H1 (cell line): ENCODE measurements at regions not wholly inside any gene's neighbourhood (a gene's known extent, or its start where the extent isn't known, plus 50 kb on each side); places are given as distances from the start of the nearest gene placed in this dataset.

Experiments
- CTCF ChIA-PET: fragments of 300-600 bp; sonication (Branson Sonifier 250); formaldehyde crosslinking; loops from one replicate; lab custom pipeline; 2021; ENCODE audit not compliant: partially characterized antibody; lab: Charles Lee
- POLR2A ChIA-PET: fragments of 300-600 bp; sonication (Branson Sonifier 250); formaldehyde crosslinking; loops from one replicate; lab custom pipeline; 2021; ENCODE audit warnings: inconsistent platforms; ENCODE audit not compliant: partially characterized antibody; lab: Charles Lee
- DNase-seq, 2 experiments: peaks; one replicate each; pipeline versions ENCODE4 v3.0.0 to v3.0.0-alpha.2; 2010 to 2022; ENCODE audit warnings: low spot score in 2 of 2, low read depth in 1 of 2, mixed read lengths in 1 of 2
- FAIRE-seq: peaks from 2 replicates; lab custom pipeline; 2011; peaks lifted over from hg19 to GRCh38; lab: Jason Lieb, UNC
- H2AFZ ChIP-seq: 2 replicates; pipeline ENCODE4 v1.8.1; 2012; ENCODE audit warnings: low read length, inconsistent platforms
- H2AK5ac ChIP-seq: 2 replicates; pipeline ENCODE4 v1.6.1; 2013; ENCODE audit warnings: low read depth, low read length
- H2BK120ac ChIP-seq: replicated peaks from 2 replicates; pipeline ENCODE3; 2013; ENCODE audit warnings: low read depth, low read length, inconsistent platforms
- H2BK12ac ChIP-seq: 2 replicates; pipeline ENCODE4 v1.6.1; 2013; ENCODE audit warnings: low read depth, low read length
- H2BK15ac ChIP-seq: 2 replicates; pipeline ENCODE4 v1.6.1; 2013; ENCODE audit warnings: low read length
- H2BK20ac ChIP-seq: 2 replicates; pipeline ENCODE4 v1.6.1; 2013; ENCODE audit warnings: low read length
- H2BK5ac ChIP-seq: 2 replicates; pipeline ENCODE4 v1.6.1; 2013; ENCODE audit warnings: low read depth, low read length
- H3K14ac ChIP-seq: 2 replicates; pipeline ENCODE4 v1.6.1; 2013; ENCODE audit warnings: inconsistent platforms; ENCODE audit not compliant: insufficient read length
- H3K18ac ChIP-seq: 2 replicates; pipeline ENCODE4 v1.6.1; 2013; ENCODE audit warnings: low read length; ENCODE audit errors: extremely low read depth
- H3K23ac ChIP-seq: 2 replicates; pipeline ENCODE4 v1.6.1; 2013; ENCODE audit warnings: inconsistent platforms; ENCODE audit not compliant: insufficient read length
- H3K23me2 ChIP-seq: 2 replicates; pipeline ENCODE4 v1.6.1; 2013; ENCODE audit warnings: low read depth, low read length
- H3K27ac ChIP-seq: 2 replicates; pipeline ENCODE4 v1.6.1; 2011; ENCODE audit warnings: low read depth, low read length, inconsistent platforms
- H3K27me3 ChIP-seq, 4 experiments: replicated peaks in 1 of 4; 1 replicate in 1 of 4; 2 replicates in 3 of 4; pipeline versions ENCODE4 v1.6.1 to v1.8.1; 2011 to 2013; ENCODE audit warnings: low read length in 3 of 4, mild to moderate bottlenecking in 3 of 4, inconsistent platforms in 2 of 4, mixed read lengths in 2 of 4, moderate library complexity in 1 of 4; ENCODE audit not compliant: control insufficient read depth in 3 of 4, insufficient read depth in 3 of 4; ENCODE audit errors: extremely low read depth in 1 of 4
- H3K36me3 ChIP-seq, 4 experiments: 2 replicates each; pipeline versions ENCODE4 v1.6.1 to v1.8.1; 2011 to 2013; ENCODE audit warnings: mild to moderate bottlenecking in 4 of 4, low read length in 3 of 4, moderate library complexity in 2 of 4, control low read depth in 1 of 4, inconsistent platforms in 1 of 4; ENCODE audit not compliant: insufficient read depth in 4 of 4, control insufficient read depth in 2 of 4
- H3K4ac ChIP-seq: replicated peaks from 2 replicates; pipeline ENCODE3; 2013; ENCODE audit warnings: low read length, low read depth, mixed read lengths, inconsistent platforms; ENCODE audit not compliant: insufficient read length
- H3K4me1 ChIP-seq, 4 experiments: replicated peaks in 1 of 4; 1 replicate in 1 of 4; 2 replicates in 3 of 4; pipeline versions ENCODE4 v1.6.1 to v1.8.1; 2011 to 2013; ENCODE audit warnings: low read length in 3 of 4, inconsistent platforms in 2 of 4, mixed read lengths in 1 of 4; ENCODE audit not compliant: insufficient read depth in 4 of 4, control insufficient read depth in 3 of 4
- H3K4me2 ChIP-seq, 2 experiments: 2 replicates each; pipeline versions ENCODE4 v1.6.1 to v1.8.1; 2011 to 2013; ENCODE audit warnings: low read depth in 2 of 2, low read length in 2 of 2, control low read depth in 1 of 2, inconsistent platforms in 1 of 2, mild to moderate bottlenecking in 1 of 2; ENCODE audit not compliant: insufficient read depth in 1 of 2
- H3K4me3 ChIP-seq, 4 experiments: fragments of 200-600, 300-600 bp in 1 of 4; sonication (generic), shearing (Covaris generic), sonication (Bioruptor Twin) in 1 of 4; 2 replicates each; pipeline versions ENCODE4 v1.5.1 to v1.8.1; 2011 to 2016; ENCODE audit warnings: low read length in 4 of 4, low read depth in 3 of 4, control low read depth in 2 of 4, inconsistent platforms in 2 of 4, mild to moderate bottlenecking in 2 of 4, mixed read lengths in 1 of 4, moderate library complexity in 1 of 4; ENCODE audit not compliant: insufficient read depth in 2 of 4; ENCODE audit errors: extremely low read depth in 1 of 4
- H3K56ac ChIP-seq: replicated peaks from 2 replicates; pipeline ENCODE3; 2013; ENCODE audit warnings: low read depth, mild to moderate bottlenecking, mixed read lengths, low read length, inconsistent platforms; ENCODE audit not compliant: insufficient read length
- H3K79me1 ChIP-seq: 2 replicates; pipeline ENCODE4 v1.6.1; 2013; ENCODE audit warnings: low read depth, low read length, control low read depth
- H3K79me2 ChIP-seq, 2 experiments: 2 replicates each; pipeline versions ENCODE4 v1.6.1 to v1.8.1; 2012 to 2013; ENCODE audit warnings: low read length in 2 of 2, mild to moderate bottlenecking in 2 of 2, inconsistent platforms in 1 of 2; ENCODE audit not compliant: insufficient read depth in 2 of 2, control insufficient read depth in 1 of 2
- H3K9ac ChIP-seq, 4 experiments: replicated peaks in 1 of 4; 1 replicate in 1 of 4; 2 replicates in 3 of 4; pipeline versions ENCODE4 v1.6.1 to v1.8.1; 2011 to 2013; ENCODE audit warnings: low read depth in 3 of 4, low read length in 3 of 4, control low read depth in 2 of 4, mild to moderate bottlenecking in 2 of 4, moderate library complexity in 2 of 4, inconsistent platforms in 1 of 4; ENCODE audit errors: extremely low read depth in 1 of 4
- H3K9me3 ChIP-seq, 2 experiments: 2 replicates each; pipeline versions ENCODE4 v1.6.1 to v1.8.1; 2012 to 2013; ENCODE audit warnings: mild to moderate bottlenecking in 2 of 2, moderate library complexity in 2 of 2, control low read depth in 1 of 2, inconsistent platforms in 1 of 2, low read depth in 1 of 2, low read length in 1 of 2, mixed read lengths in 1 of 2; ENCODE audit not compliant: insufficient read depth in 2 of 2
- H4K20me1 ChIP-seq, 2 experiments: replicated peaks in 1 of 2; 2 replicates each; pipeline versions ENCODE3 to v1.8.1; 2011 to 2013; ENCODE audit warnings: inconsistent platforms in 2 of 2, low read length in 2 of 2, mild to moderate bottlenecking in 1 of 2; ENCODE audit not compliant: insufficient read depth in 2 of 2, control insufficient read depth in 1 of 2
- H4K5ac ChIP-seq: 2 replicates; pipeline ENCODE4 v1.6.1; 2013; ENCODE audit warnings: low read length, low read depth, mixed read lengths, inconsistent platforms; ENCODE audit not compliant: insufficient read length
- H4K8ac ChIP-seq: 2 replicates; pipeline ENCODE4 v1.8.0; 2013; ENCODE audit warnings: mild to moderate bottlenecking, moderate library complexity, low read length, inconsistent platforms; ENCODE audit not compliant: insufficient read depth; ENCODE audit errors: extremely low read depth
- H4K91ac ChIP-seq: replicated peaks from 2 replicates; pipeline ENCODE3; 2013; ENCODE audit warnings: low read length, mixed read lengths, inconsistent platforms; ENCODE audit not compliant: insufficient read length
- ASH2L ChIP-seq: fragments of 200-600, 300-600 bp; sonication (generic); IDR thresholded peaks from one replicate; pipeline ENCODE4 v1.7.1; 2017; ENCODE audit warnings: low read length
- ATF3 ChIP-seq: IDR thresholded peaks from 2 replicates; pipeline ENCODE4 v1.6.1; 2011; ENCODE audit warnings: low read depth, mild to moderate bottlenecking, low read length; ENCODE audit not compliant: insufficient read depth
- BACH1 ChIP-seq: IDR thresholded peaks from 2 replicates; pipeline ENCODE4 v1.6.1; 2012; ENCODE audit warnings: low read length, improper control_type of control experiment
- CHD2 ChIP-seq: IDR thresholded peaks from 2 replicates; pipeline ENCODE4 v1.6.1; 2012; ENCODE audit warnings: low read length, improper control_type of control experiment
- GABPA ChIP-seq: IDR thresholded peaks from 2 replicates; pipeline ENCODE4 v1.6.1; 2011; ENCODE audit warnings: mild to moderate bottlenecking, low read length, moderate library complexity, borderline replicate concordance; ENCODE audit not compliant: insufficient read depth
- HDAC6 ChIP-seq: IDR thresholded peaks from one replicate; pipeline ENCODE4 v1.7.1; 2012; ENCODE audit warnings: low read depth, mild to moderate bottlenecking, inconsistent platforms, low read length, moderate library complexity
- NRF1 ChIP-seq: IDR thresholded peaks from 2 replicates; pipeline ENCODE4 v1.6.1; 2011; ENCODE audit warnings: mild to moderate bottlenecking, low read depth, low read length, improper control_type of control experiment
- SUZ12 ChIP-seq: fragments of 200-600 bp; sonication (generic); IDR thresholded peaks from 2 replicates; pipeline ENCODE4 v1.6.1; 2012; ENCODE audit warnings: mild to moderate bottlenecking, inconsistent platforms, low read length, moderate library complexity, mixed read lengths
- TAF1 ChIP-seq: IDR thresholded peaks from 2 replicates; pipeline ENCODE4 v1.6.1; 2011; ENCODE audit warnings: mild to moderate bottlenecking, low read depth, low read length
- WGBS, 2 experiments: shearing (Covaris generic) in 1 of 2; methylation state at CpG; one replicate each; pipeline versions ENCODE4 v1.1.6 to v1.1.7; 2013 to 2015; ENCODE audit warnings: low lambda C conversion rate in 2 of 2, mixed read lengths in 2 of 2, inconsistent platforms in 1 of 2, low coverage in 1 of 2, missing lambda C conversion rate in 1 of 2; ENCODE audit not compliant: insufficient replicate concordance in 2 of 2, insufficient coverage in 1 of 2, insufficient read length in 1 of 2; ENCODE audit errors: extremely low coverage in 1 of 2, missing lambda C conversion rate in 1 of 2; 5-methylcytosine and 5-hydroxymethylcytosine counted together

GRCh38 chr2:120877409-120877808 lies 141.7 kb downstream of the GLI2 start:
- no peak overlapping the region for H2BK15ac ChIP-seq
- no peaks in the 10 kb centered on the region for H3K36me3 ChIP-seq
- H3K4me3 ChIP-seq = no peak overlapping the region
- peaks cover 11 to 30% of the 10 kb centered on the region in 2 experiments for H4K20me1 ChIP-seq
- H4K5ac ChIP-seq = no peak overlapping the region
- no peak for TF ChIP-seq ATF3
- no peak for TF ChIP-seq SUZ12
- TF ChIP-seq GABPA = no peak
- TF ChIP-seq HDAC6 = no peak
- no peak for TF ChIP-seq BACH1
- TF ChIP-seq NRF1 = no peak
- no peak for TF ChIP-seq ASH2L
- no peak for TF ChIP-seq CHD2
- no peak for TF ChIP-seq TAF1
- peaks cover 9% of the 10 kb centered on the region; the same call in 1 of the 2 replicates for H3K79me1 ChIP-seq
- CTCF ChIA-PET = interaction anchor here (1.0 to 17.5 kb wide), 4 partner anchors 8 to 22 kb away, joined by 4 to 158 read pairs (median 14); no protein-coding TSS in a partner anchor
- no peaks in the 10 kb centered on the region for H3K27me3 ChIP-seq
- FAIRE-seq = no peak
- H3K4me2 ChIP-seq = no peak overlapping the region
- no peak overlapping the region for H3K9ac ChIP-seq
- H3K9me3 ChIP-seq = no peaks in the 10 kb centered on the region
- no peak overlapping the region for H2AFZ ChIP-seq
- no peak overlapping the region for H3K4ac ChIP-seq
- H3K23me2 ChIP-seq = no peaks in the 10 kb centered on the region; the same call in 1 of the 2 replicates
- H2BK5ac ChIP-seq = no peak overlapping the region
- H4K8ac ChIP-seq = no peak overlapping the region
- H3K79me2 ChIP-seq = peaks cover 0 to 67% of the 10 kb centered on the region in 2 experiments; a peak in 2 of 4 replicates
- DNase-seq = no peak
- no peak overlapping the region for H2BK20ac ChIP-seq
- H3K27ac ChIP-seq = no peak overlapping the region
- no peak overlapping the region for H3K18ac ChIP-seq
- H2AK5ac ChIP-seq = no peak overlapping the region
- no peak overlapping the region for H3K23ac ChIP-seq
- POLR2A ChIA-PET = no interaction called here
- H3K56ac ChIP-seq = no peak overlapping the region
- H2BK120ac ChIP-seq = no peak overlapping the region
- no peak overlapping the region for H2BK12ac ChIP-seq
- H4K91ac ChIP-seq = no peak overlapping the region
- peaks cover 0 to 9% (median 7%) of the 10 kb centered on the region in 4 experiments; a peak in 4 of 7 replicates for H3K4me1 ChIP-seq
- WGBS, 2 experiments = 94% methylated on average over 7 of the region's 7 CpGs; no CpG with 5 or more reads in 1 of the 2 experiments
- H3K14ac ChIP-seq = no peak overlapping the region
